ENCODE measurements at regions not wholly inside any gene's neighbourhood (a gene's known extent, or its start where the extent isn't known, plus 50 kb on each side); places are given as distances from the start of the nearest gene placed in this dataset.

DNA sequence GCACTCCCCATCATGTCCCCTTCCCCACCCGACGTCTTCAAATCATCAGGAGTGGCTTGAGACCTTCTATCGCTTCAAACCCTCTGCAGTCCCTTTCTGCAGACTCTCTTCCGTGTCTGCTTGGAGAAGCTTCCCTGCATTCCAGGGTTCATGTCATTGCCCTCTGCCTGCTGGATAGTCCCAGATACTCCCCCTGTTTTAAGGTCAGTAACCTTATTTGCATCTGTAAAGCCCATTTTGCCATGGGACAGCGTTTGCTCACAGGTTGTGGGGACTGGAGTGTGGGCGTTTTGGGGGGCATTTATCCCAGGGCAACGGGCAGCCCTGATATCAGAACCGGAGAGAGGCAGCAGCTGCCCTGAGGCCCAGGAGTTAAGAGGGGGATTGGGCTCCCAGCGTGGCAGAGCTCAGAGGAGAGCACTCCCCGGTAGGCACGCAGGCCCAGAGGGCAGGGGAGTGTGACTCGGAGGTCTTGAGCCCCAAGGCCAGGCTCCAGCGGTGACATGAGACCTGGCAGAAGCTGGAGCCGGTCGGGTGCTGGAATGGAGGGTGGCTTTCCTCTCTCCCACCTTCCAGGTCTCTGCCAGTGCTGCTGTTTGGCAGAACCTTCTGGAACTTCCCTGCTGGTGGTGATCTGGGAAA lies 73.8 kb downstream of the RTP5 start:
- DNase-seq: no peak

DNA sequence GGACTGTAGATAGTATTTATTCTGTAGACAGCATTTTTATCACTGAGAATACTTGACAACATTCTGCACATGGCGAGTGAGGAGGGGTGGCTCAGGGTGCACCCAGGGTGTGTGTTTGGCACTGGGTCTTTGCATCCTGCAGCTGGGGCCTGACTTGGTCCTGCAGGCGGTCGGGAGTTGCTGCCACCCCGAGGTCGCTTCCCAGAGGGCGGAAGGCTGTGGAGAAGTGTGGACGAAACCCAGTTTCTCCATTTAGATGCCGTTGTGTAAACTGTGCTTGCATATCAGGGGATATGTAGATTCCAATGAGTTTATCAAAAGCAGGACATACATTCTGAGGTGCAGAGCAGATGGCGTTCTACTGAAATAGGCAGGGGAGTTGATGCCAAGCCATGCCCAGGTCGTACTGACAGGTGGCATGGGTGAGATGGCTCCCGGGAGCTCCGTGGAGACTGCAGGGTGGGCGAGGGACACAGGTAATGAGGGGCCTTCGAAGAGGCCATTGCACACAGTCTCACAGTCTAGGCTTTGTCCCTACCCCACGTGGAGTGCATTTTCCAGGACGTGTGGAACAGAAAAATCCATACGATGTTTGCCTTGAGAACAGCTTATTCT lies 74.5 kb downstream of the RTP5 start:
- DNase-seq: no peak

- no peak for DNase-seq
These were observed 75.3 kb downstream of the RTP5 start for GRCh38 chr2:241944821-241945220.

- DNase-seq: no peak
These were observed 75.8 kb downstream of the RTP5 start for GRCh38 chr2:241945311-241945710.

DNA sequence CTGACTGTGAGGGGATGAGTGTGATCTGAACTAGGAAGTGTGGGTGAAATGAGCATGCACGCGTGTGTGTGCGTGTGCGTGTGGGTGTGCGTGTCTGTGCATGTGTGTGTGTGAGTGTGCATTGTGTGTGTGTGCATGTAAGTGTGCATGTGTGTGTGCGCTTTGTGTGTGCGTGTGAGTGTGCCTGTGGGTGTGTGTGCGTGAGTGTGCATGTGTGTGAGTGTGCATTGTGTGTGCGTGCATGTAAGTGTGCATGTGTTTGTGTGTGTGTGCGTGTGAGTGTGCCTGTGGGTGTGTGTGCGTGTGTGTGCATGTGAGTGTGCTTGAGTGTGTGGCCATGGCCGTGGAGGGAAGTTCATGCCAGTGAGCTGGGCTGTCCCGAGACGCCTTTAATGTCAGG lies 76.3 kb downstream of the RTP5 start:
- DNase-seq: no peak

- no peak for DNase-seq
These were observed 76.9 kb downstream of the RTP5 start for GRCh38 chr2:241946306-241947003.

DNA sequence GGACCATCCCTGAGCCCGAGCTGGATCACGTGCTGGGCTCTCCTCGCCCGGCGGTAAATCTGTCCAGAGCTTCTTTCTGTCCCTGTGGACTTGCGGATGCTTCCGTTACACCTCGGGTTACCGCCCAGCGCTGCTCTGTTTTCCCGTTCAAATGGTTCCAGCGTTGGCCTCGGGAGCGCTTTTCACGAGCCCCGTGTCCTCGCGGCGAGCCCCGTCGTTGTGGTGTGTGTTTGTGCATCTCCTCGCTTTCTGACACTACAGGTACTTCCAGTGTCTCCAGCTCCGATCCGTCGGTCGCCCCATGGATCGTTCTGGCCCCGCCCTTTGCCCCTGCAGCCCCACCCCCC lies 77.4 kb downstream of the RTP5 start:
- no peak for DNase-seq

DNA sequence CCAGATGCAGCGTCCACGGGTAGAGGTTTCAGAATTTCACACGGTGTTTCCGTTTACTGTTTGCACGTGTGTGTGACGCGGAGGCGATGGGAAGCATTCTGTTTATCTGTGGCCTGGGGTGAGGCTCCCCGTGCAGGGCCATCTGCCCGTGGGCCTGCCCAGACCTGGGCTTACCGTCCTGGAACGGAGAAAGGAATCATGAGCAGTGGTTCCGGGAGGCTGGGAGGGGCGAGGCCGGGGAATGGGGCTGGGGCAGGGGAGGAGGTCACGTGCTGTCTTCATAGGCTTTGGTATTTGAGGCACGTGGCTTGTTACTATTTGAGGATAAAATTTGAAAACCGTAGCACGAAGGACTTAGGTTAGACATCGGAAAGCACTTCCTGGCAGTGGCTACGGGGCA lies 77.9 kb downstream of the RTP5 start:
- DNase-seq: no peak

- no peak for DNase-seq
These were observed 78.3 kb downstream of the RTP5 start for GRCh38 chr2:241947876-241948275.

- DNase-seq: no peak
These were observed 78.9 kb downstream of the RTP5 start for GRCh38 chr2:241948299-241948897.

- no peak for DNase-seq
These were observed 79.6 kb downstream of the RTP5 start for GRCh38 chr2:241948901-241949735.

DNA sequence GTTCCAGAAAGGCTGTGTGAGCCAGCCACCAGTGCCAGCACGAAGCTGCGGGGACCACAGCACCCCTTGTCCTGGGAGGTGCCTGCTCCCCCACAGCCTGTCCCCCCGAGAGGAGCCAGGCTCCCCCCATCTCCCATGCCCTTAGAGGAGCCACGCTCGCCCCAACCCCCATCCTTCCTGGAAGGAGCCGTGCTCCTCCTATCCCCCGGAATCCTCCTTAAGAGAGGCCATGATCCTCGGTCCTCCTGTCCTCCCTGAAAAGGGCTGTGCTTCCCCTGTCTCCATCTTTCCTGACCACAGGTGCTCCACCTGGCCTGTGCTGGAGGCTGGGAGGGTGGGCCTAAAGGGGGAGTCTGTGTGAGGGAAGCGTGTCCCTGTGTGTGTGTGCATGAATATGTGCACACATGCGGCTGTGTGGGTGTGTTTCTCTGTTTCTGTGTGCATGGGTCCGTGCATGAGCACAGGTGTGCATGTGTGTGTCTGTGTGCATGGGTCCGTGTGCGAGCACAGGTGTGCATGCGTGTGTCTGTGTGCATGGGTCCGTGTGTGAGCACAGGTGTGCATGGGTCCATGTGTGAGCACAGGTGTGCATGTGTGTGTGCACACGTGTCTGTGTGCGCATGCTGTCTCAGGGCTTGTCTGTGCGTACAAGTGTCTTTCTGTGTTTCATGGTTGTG lies 80.3 kb downstream of the RTP5 start:
- DNase-seq: no peak

- DNase-seq: no peak
These were observed 81.1 kb downstream of the RTP5 start for GRCh38 chr2:241950413-241951315.

- no peak for DNase-seq
These were observed 81.8 kb downstream of the RTP5 start for GRCh38 chr2:241951316-241951700.

GRCh38 chr2:241951920-241952319 lies 82.4 kb downstream of the RTP5 start:
- no peak for DNase-seq

DNA sequence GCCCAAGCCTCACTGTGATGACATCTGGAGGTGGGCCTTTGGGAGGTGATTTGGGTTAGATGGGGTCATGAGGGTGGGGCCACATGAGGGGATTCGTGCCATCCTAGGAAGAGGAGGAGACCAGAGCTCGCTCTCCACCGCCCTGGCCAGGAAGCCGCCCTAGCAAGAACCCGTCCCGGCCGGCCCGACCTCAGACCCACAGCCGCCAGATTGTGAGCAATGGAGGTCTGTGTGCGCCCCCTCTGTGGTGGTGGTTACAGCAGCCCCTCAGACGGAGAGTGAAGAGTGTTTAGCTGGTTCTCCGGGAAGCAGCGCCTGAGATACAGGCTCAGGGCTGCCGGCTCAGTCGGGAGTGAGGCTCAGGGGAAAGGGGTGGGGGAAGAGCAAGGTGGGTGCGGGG lies 83.3 kb downstream of the RTP5 start:
- DNase-seq: no peak

DNA sequence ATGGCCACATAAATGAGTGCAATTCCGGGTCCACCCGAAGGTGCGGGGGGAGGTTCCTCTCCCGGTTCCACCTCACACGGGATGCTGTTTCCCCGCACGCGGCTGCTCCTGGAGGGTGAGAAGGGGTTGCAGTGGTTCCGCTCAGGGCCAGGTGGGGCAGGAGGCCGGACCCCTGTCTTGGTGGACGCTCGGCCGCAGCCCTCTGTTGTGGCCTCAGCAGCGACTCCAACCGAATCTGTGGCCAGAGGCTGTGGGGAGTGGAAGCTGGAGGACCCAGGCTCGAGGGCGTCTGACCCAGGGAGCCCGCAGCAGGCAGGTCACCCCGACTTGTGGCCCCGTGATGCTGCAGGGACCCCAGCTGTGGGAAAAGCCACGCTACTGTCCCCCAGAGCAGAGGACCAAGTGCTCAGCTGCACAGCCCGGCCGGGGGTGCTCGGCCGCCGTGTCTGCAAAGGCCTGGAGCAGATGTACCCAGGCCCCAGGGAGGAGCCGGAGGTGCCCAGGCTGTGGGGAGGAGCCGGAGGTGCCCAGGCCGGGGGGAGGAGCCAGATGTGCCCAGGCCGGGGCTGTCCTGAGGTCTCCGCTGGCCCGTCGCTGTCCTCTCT lies 83.9 kb downstream of the RTP5 start:
- DNase-seq: no peak

DNA sequence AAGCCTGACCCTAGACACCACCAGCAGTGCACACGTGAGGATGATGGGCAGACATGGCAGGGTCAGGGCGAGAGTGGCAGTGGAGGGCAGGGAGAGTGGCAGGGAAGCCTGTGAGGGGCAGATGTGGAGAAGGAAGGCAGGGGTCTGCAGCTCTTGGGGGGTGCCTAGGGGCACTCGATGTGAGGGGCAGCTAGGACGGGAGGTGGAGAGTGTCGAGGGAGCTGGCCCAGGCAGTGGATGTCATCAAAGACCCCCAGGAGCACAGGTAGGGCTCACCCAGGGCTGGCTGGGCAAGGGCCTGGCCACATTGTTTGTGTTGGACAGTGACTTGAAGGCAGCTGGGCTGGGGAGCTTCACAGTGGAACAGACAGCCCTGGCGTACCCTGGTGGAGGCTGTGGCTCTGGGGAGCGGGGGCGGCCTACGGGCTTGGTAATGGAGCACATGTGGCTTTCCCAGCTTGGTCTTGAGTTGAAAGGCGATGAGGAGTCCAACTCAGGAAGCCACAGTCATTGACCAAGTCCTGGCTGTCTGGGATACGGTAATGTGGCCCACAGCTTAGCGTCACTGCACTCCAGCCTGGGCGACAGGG lies 87.1 kb downstream of the RTP5 start:
- DNase-seq: no peak

GRCh38 chr2:241957276-241957675 lies 87.7 kb downstream of the RTP5 start:
- DNase-seq: no peak

DNA sequence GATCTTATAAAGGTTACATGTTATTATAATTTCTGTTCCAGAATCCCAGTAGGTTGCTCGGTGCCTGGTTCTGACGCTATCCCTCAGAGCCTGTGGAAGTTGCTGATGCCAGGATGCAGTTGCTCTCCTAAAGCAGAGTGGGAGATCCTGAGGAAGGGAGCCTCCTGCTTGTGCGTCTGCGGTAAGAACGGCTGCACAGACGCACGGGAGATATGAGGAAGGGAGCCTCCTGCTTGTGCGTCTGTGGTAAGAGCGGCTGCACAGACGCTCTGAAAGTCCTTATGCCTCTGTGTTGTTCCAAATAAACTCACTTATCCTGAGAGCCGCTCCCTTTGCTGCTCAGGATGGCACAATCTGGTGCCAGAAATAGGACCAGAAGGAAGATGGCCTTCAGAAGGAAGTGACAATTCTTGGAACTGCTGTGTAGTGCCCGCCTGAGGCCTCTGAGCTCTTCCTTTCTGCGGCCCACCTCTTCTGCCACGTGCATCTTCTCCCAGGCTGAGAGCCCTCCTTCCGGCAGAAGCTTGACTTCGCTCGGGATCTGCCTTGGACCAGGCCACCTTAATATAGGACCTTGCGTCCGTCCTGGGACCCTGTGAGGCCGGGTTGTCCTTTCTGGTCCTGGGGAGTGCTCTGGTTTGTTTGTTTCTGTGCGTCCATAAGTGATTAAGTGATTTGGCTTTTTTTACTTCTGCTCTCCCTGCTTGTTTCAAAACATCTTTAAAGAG lies 89.5 kb downstream of the RTP5 start:
- DNase-seq: no peak

Data from NCI-H187 treated with DMSO at 0.1 percent for 48 hours (cell line).